Sigmoid colon (tissue), 6 donors: ENCODE measurements at regions not wholly inside any gene's neighbourhood (a gene's known extent, or its start where the extent isn't known, plus 50 kb on each side); places are given as distances from the start of the nearest gene placed in this dataset.
A peak's percentile ranks its signal among the peaks of the same experiment; 100 is the strongest.

Source experiments
- DNase-seq: peaks from one replicate; pipeline ENCODE4 v3.0.0-alpha.2; 2019
- H3K27ac ChIP-seq, 4 donors: fragments of 200-600 bp; sonication (generic); one replicate each; pipeline ENCODE4 v1.5.1; 2016 to 2019; ENCODE audit warnings: mild to moderate bottlenecking in 1 of 4
- H3K27me3 ChIP-seq, 3 donors: fragments of 200-600 bp; sonication (generic); one replicate each; pipeline ENCODE4 v1.5.1; 2019; ENCODE audit warnings: mild to moderate bottlenecking in 1 of 3
- H3K36me3 ChIP-seq, 4 donors: fragments of 200-600 bp; sonication (generic); one replicate each; pipeline ENCODE4 v1.5.1; 2016 to 2019
- H3K4me1 ChIP-seq, 4 donors: fragments of 200-600 bp; sonication (generic); one replicate each; pipeline ENCODE4 v1.5.1; 2017 to 2019
- H3K4me3 ChIP-seq, 4 donors: fragments of 200-600 bp; sonication (generic); one replicate each; pipeline ENCODE4 v1.5.1; 2017 to 2019; ENCODE audit warnings: mild to moderate bottlenecking in 2 of 4, moderate library complexity in 1 of 4
- H3K9me3 ChIP-seq, 4 donors: fragments of 200-600 bp in 3 of 4; sonication (generic) in 3 of 4; one replicate each; pipeline versions ENCODE4 v1.5.1 to v1.6.1; 2013 to 2019
- CTCF ChIP-seq, 4 experiments: fragments of 450-650 bp in 3 of 4; fragments of 200-600 bp in 1 of 4; IDR thresholded peaks; one replicate each; pipeline ENCODE4 v1.5.1; 2016 to 2019; ENCODE audit warnings: antibody characterized with exemption in 4 of 4, mild to moderate bottlenecking in 3 of 4, moderate library complexity in 2 of 4
- EP300 ChIP-seq, 4 donors: sonication (generic); formaldehyde crosslinking; IDR thresholded peaks; one replicate each; pipeline ENCODE4 v1.6.1; 2017; ENCODE audit warnings: antibody characterized with exemption in 4 of 4
- POLR2A ChIP-seq, 2 donors: fragments of 450-650 bp; IDR thresholded peaks; one replicate each; pipeline ENCODE4 v1.6.1; 2016; ENCODE audit warnings: antibody characterized with exemption in 2 of 2, mild to moderate bottlenecking in 2 of 2, moderate library complexity in 2 of 2
- POLR2AphosphoS5 ChIP-seq, 4 donors: sonication (generic); formaldehyde crosslinking; IDR thresholded peaks; one replicate each; pipeline ENCODE4 v1.6.1; 2017; ENCODE audit warnings: antibody characterized with exemption in 4 of 4
- WGBS, 2 donors: extraction: QIAGEN DNeasy Blood & Tissue Kit; methylation state at CpG; one replicate each; pipeline ENCODE4 v1.1.7; 2013; 5-methylcytosine and 5-hydroxymethylcytosine counted together
- intact Hi-C: fragments of 100-400 bp; cut with DNase I; formaldehyde crosslinking; loops from one replicate; pipeline ENCODE4 v1.15.1; 2023
- donor health status: healthy with polysubstance abuse.
- donor health status: healthy.

DNA sequence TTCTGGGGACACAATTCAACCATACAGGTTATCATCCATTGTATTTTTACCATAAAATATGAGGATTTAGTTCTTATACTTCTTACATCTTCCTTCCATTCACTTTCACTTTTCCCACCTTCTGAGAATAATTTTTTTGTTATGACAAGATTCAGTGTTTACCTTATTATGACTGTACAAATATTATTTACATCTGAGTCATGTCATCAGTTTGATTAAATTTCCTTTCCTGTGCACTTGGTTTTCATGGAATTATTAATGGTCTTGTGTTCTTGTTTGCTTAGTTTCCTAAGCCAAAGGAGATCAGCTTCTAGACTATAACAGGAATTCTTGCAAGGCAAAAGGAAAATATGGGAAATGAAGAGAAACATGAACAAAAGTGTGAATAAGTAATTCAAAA is 366.5 kb downstream of the TMEM38B start:
- no peak for DNase-seq
- Histone ChIP-seq H3K27me3 (no peaks in the 10 kb centered on the region), H3K9me3 (no peaks in the 10 kb centered on the region), H3K4me1 (peaks cover 0 to 6% (median 2%) of the 10 kb centered on the region in 4 donors), H3K4me3 (no peak overlapping the region), H3K36me3 (no peaks in the 10 kb centered on the region), H3K27ac (no peak overlapping the region)
- TF ChIP-seq CTCF (IDR thresholded peaks at IDR 0.05) (no peak), POLR2A (IDR thresholded peaks at IDR 0.05) (no peak), POLR2AphosphoS5 (IDR thresholded peaks at IDR 0.05) (no peak), EP300 (IDR thresholded peaks at IDR 0.05) (no peak)
- intact Hi-C loops, result no loop called here

DNA sequence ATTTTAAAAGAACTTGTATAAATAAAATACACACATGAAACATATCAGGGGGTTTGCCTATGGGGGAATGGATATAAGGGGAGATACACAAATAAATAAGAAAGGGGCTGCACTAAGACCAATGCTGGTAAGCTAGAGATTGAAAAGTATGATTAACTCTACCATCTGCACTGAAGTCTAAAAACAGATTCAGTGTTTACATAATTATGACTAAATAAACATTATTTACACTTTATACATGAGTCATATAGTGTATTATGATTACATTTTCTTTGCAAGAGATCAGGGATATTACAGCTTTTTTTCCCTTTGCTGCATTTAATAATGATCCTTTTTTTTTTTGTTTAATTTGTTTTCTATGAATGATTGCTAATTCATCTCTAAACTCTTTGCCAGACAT is 367.9 kb downstream of the TMEM38B start:
- no peaks in the 10 kb centered on the region for H3K27me3 ChIP-seq
- H3K4me1 ChIP-seq, result peaks cover 0 to 19% (median 6%) of the 10 kb centered on the region in 4 donors
- intact Hi-C loops, result no loop called here
- DNase-seq, result no peak
- H3K27ac ChIP-seq, result no peak overlapping the region
- no peaks in the 10 kb centered on the region for H3K9me3 ChIP-seq
- no peak overlapping the region for H3K4me3 ChIP-seq
- no peaks in the 10 kb centered on the region for H3K36me3 ChIP-seq
- TF ChIP-seq CTCF (IDR thresholded peaks at IDR 0.05) (no peak), POLR2AphosphoS5 (IDR thresholded peaks at IDR 0.05) (no peak), EP300 (IDR thresholded peaks at IDR 0.05) (no peak), POLR2A (IDR thresholded peaks at IDR 0.05) (no peak)

DNA sequence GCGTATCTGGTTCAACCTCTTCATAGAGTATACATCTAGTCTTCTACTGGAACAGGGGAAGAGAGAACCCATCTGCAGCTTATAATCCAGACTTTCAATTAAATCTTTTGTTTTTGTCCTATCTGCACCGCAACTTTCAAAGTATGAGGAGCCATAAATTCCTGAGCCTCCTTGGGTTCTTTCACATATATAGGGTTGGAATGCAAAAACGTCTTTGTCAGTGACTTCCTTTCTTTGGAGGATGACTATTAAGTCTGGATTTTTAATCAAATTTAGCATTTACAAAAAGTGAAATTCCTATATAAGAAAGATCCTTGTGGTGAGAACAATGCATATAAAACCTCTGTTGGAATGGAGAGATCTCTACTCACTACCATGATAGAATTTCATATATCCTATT is 370.8 kb downstream of the TMEM38B start:
- Histone ChIP-seq H3K27ac (no peak overlapping the region), H3K4me3 (no peak overlapping the region), H3K27me3 (no peaks in the 10 kb centered on the region), H3K36me3 (no peaks in the 10 kb centered on the region), H3K9me3 (no peaks in the 10 kb centered on the region), H3K4me1 (peaks cover 0 to 24% (median 6%) of the 10 kb centered on the region in 4 donors)
- no peak for TF ChIP-seq CTCF (IDR thresholded peaks at IDR 0.05)
- TF ChIP-seq POLR2AphosphoS5 (IDR thresholded peaks at IDR 0.05), result no peak
- TF ChIP-seq POLR2A (IDR thresholded peaks at IDR 0.05), result no peak
- TF ChIP-seq EP300 (IDR thresholded peaks at IDR 0.05), result no peak
- 79 to 81% methylated on average over 3 of the region's 3 CpGs for WGBS, 2 donors
- no peak for DNase-seq
- intact Hi-C loops, result no loop called here

- Histone ChIP-seq H3K36me3 (no peaks in the 10 kb centered on the region), H3K4me1 (peaks cover 0 to 24% (median 6%) of the 10 kb centered on the region in 4 donors), H3K27me3 (no peaks in the 10 kb centered on the region), H3K9me3 (no peaks in the 10 kb centered on the region), H3K4me3 (no peak overlapping the region), H3K27ac (no peak overlapping the region)
- 96% methylated on average over 2 of the region's 2 CpGs for WGBS, 2 donors
- DNase-seq, result no peak
- no peak for TF ChIP-seq POLR2AphosphoS5 (IDR thresholded peaks at IDR 0.05)
- TF ChIP-seq EP300 (IDR thresholded peaks at IDR 0.05), result no peak
- TF ChIP-seq POLR2A (IDR thresholded peaks at IDR 0.05), result no peak
- TF ChIP-seq CTCF (IDR thresholded peaks at IDR 0.05), result no peak
- intact Hi-C loops, result no loop called here
Measured at GRCh38 chr9:106065579-106066214, 371.4 kb downstream of the TMEM38B start.

- no peaks in the 10 kb centered on the region for H3K27me3 ChIP-seq
- intact Hi-C loops, result no loop called here
- TF ChIP-seq CTCF (IDR thresholded peaks at IDR 0.05) (no peak), POLR2AphosphoS5 (IDR thresholded peaks at IDR 0.05) (peak in 3 of 4 donors; percentile 55 to 74 (median 61))
- H3K4me3 ChIP-seq, result no peak overlapping the region
- WGBS, 2 donors, result 79 to 85% methylated on average over 8 of the region's 8 CpGs
- DNase-seq, result peak; percentile 76
- no peaks in the 10 kb centered on the region for H3K36me3 ChIP-seq
- H3K9me3 ChIP-seq, result no peaks in the 10 kb centered on the region
- H3K27ac ChIP-seq, result peak overlapping the region in 2 of 4 donors; percentile 1 to 45
- H3K4me1 ChIP-seq, result peaks cover 0 to 24% (median 6%) of the 10 kb centered on the region in 4 donors
Measured at GRCh38 chr9:106066940-106067524, 372.7 kb downstream of the TMEM38B start.
